Breast epithelium (tissue), 3 donors: ENCODE measurements at regions not wholly inside any gene's neighbourhood (a gene's known extent, or its start where the extent isn't known, plus 50 kb on each side); places are given as distances from the start of the nearest gene placed in this dataset.
"Not testable (repeated sequence)": the region's sequence is repeated elsewhere in the genome, so short reads cannot be mapped to it uniquely, and the experiment has no call there.

Experiments used
- CTCF ChIP-seq, 3 donors: fragments of 450-650 bp; IDR thresholded peaks; one replicate each; pipeline ENCODE4 v1.5.1; 2016 to 2017; ENCODE audit warnings: antibody characterized with exemption in 3 of 3, mild to moderate bottlenecking in 3 of 3, moderate library complexity in 3 of 3
- POLR2A ChIP-seq: fragments of 450-650 bp; IDR thresholded peaks from one replicate; pipeline ENCODE4 v1.6.1; 2016; ENCODE audit warnings: antibody characterized with exemption, mild to moderate bottlenecking, moderate library complexity

- not testable (repeated sequence) for TF ChIP-seq CTCF (IDR thresholded peaks at IDR 0.05); POLR2A
Measured at GRCh38 chr6:27047725-27048124, 199.8 kb upstream of the PRSS16 start.
